ENCODE measurements at regions not wholly inside any gene's neighbourhood (a gene's known extent, or its start where the extent isn't known, plus 50 kb on each side); places are given as distances from the start of the nearest gene placed in this dataset.

GRCh38 chr14:30348445-30348844 is 210.5 kb upstream of the G2E3 start:
- H3K4me3 ChIP-seq (ENCODE audit: low read length), result no peak overlapping the region
- TF ChIP-seq CTCF (conservative IDR thresholded peaks at IDR 0.05; ENCODE audit: low read length), result no peak
- no peak for DNase-seq (ENCODE audit: low read depth)

DNA sequence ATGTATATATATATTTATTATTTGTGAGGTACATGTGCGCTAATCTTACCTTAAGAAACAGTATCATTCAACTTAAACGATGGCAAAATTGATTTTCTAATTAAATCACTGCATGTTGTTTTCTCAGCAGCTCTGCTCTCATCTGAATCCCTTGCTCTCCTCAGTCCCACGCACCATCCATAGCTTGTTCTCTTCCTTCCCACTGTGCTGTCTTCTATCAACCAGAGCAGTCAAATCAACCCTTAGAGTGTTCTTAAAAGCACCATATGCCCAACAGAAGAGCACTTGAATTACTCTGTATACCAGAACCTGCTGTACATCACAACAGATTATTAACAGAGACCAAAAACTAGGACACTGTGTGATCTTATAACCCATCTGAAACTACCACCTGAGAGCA is 209.4 kb upstream of the G2E3 start:
- no peak for TF ChIP-seq CTCF (conservative IDR thresholded peaks at IDR 0.05; ENCODE audit: low read length)
- no peak overlapping the region for H3K4me3 ChIP-seq (ENCODE audit: low read length)
- no peak for DNase-seq (ENCODE audit: low read depth)

- no peak for DNase-seq (ENCODE audit: low read depth)
- H3K4me3 ChIP-seq (ENCODE audit: low read length), result no peak overlapping the region
- TF ChIP-seq CTCF (conservative IDR thresholded peaks at IDR 0.05; ENCODE audit: low read length), result no peak
These were observed 204.5 kb upstream of the G2E3 start for GRCh38 chr14:30354439-30354838.

GRCh38 chr14:30355431-30355913 is 203.5 kb upstream of the G2E3 start:
- H3K4me3 ChIP-seq (ENCODE audit: low read length), result no peak overlapping the region
- no peak for TF ChIP-seq CTCF (conservative IDR thresholded peaks at IDR 0.05; ENCODE audit: low read length)
- no peak for DNase-seq (ENCODE audit: low read depth)

GRCh38 chr14:30356438-30357202 is 202.3 kb upstream of the G2E3 start:
- no peak for TF ChIP-seq CTCF (conservative IDR thresholded peaks at IDR 0.05; ENCODE audit: low read length)

DNA sequence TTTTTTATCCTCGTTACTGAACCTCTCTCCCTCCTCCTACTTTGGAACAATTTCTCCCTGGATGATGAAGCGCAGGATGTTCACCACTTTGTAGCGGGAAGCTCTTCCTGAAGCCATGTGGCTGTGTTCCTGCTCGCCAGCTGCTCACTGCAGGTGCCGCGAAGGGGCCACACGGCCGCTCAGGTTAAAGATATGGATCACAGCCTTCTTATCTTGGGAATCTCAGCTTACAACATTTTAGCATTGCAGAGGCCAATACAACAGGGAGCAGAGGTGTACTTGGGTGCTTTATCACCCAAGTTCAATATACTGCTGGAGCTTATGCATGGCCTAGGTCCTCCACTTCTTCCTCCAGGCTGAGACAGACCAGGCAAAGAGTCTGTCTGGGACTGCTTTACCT is 201.2 kb upstream of the G2E3 start:
- no peak overlapping the region for H3K4me3 ChIP-seq (ENCODE audit: low read length)
- no peak for DNase-seq (ENCODE audit: low read depth)
- TF ChIP-seq CTCF (conservative IDR thresholded peaks at IDR 0.05; ENCODE audit: low read length), result no peak

More at GRCh38 chr14:30356438-30357202, 202.3 kb upstream of the G2E3 start:
- no peak for DNase-seq (ENCODE audit: low read depth)
- H3K4me3 ChIP-seq (ENCODE audit: low read length), result no peak overlapping the region
